HepG2 (cell line): ENCODE measurements at regions not wholly inside any gene's neighbourhood (a gene's known extent, or its start where the extent isn't known, plus 50 kb on each side); places are given as distances from the start of the nearest gene placed in this dataset.

Experiments used
- CBX1 ChIP-seq: IDR thresholded peaks from one replicate; pipeline ENCODE4 v1.6.1; 2016; ENCODE audit warnings: antibody characterized with exemption, low read depth
- HES4 ChIP-seq: sonication (generic); formaldehyde crosslinking; IDR thresholded peaks from 2 replicates; pipeline ENCODE4 v1.9.0; 2021; ENCODE audit warnings: mild to moderate bottlenecking, missing genetic modification reagents, borderline replicate concordance
- PHF8 ChIP-seq: sonication (generic); formaldehyde crosslinking; IDR thresholded peaks from 2 replicates; pipeline ENCODE4 v1.5.0; 2020; ENCODE audit warnings: missing genetic modification reagents
- RAD51 ChIP-seq: fragments of 450-650 bp; IDR thresholded peaks from 2 replicates; pipeline ENCODE4 v1.6.1; 2016; ENCODE audit warnings: borderline replicate concordance
- RFX3 ChIP-seq: IDR thresholded peaks from 2 replicates; pipeline ENCODE4 v1.6.1; 2016; ENCODE audit warnings: missing biosample characterization, missing genetic modification reagents
- SCMH1 ChIP-seq: sonication (generic); formaldehyde crosslinking; IDR thresholded peaks from 2 replicates; pipeline ENCODE4 v1.9.0; 2021; ENCODE audit warnings: missing genetic modification reagents, mild to moderate bottlenecking, borderline replicate concordance
- TCF12 ChIP-seq, 2 experiments: fragments of 450-650 bp in 1 of 2; sonication (generic) in 1 of 2; formaldehyde crosslinking in 1 of 2; IDR thresholded peaks; 2 replicates each; pipeline versions ENCODE4 v1.6.1 to v1.8.0; 2017 to 2022; ENCODE audit warnings: antibody characterized with exemption in 1 of 2, mild to moderate bottlenecking in 1 of 2, missing genetic modification reagents in 1 of 2, moderate library complexity in 1 of 2
- ZMYM2 ChIP-seq: sonication (generic); formaldehyde crosslinking; IDR thresholded peaks from 2 replicates; pipeline ENCODE4 v1.8.0; 2022; ENCODE audit warnings: mild to moderate bottlenecking, missing genetic modification reagents
- ZNF225 ChIP-seq: sonication (generic); formaldehyde crosslinking; IDR thresholded peaks from 2 replicates; pipeline ENCODE4 v1.4.0; 2020; ENCODE audit warnings: mild to moderate bottlenecking, missing genetic modification reagents
- ZNF296 ChIP-seq: sonication (generic); formaldehyde crosslinking; conservative IDR thresholded peaks from 2 replicates; pipeline ENCODE4 v1.5.0; 2020; ENCODE audit warnings: mild to moderate bottlenecking, missing genetic modification reagents
- ZNF335 ChIP-seq: sonication (generic); formaldehyde crosslinking; IDR thresholded peaks from 2 replicates; pipeline ENCODE4 v1.4.0; 2020; ENCODE audit warnings: missing genetic modification reagents
- ZNF496 ChIP-seq: sonication (generic); formaldehyde crosslinking; IDR thresholded peaks from 2 replicates; pipeline ENCODE4 v1.8.1; 2023; ENCODE audit warnings: mild to moderate bottlenecking, moderate library complexity, missing genetic modification reagents; ENCODE audit not compliant: insufficient replicate concordance
- ZNF569 ChIP-seq: sonication (generic); formaldehyde crosslinking; IDR thresholded peaks from 2 replicates; pipeline ENCODE4 v1.5.0; 2020; ENCODE audit warnings: mild to moderate bottlenecking, missing genetic modification reagents, moderate library complexity, borderline replicate concordance
- TF ChIP-seq, protein P1 (sequence below): IDR thresholded peaks from 2 replicates; pipeline ENCODE4 v1.6.1; 2016; ENCODE audit warnings: missing compliant biosample characterization, missing genetic modification reagents, borderline replicate concordance
- TF ChIP-seq, protein P2 (sequence below): sonication (generic); formaldehyde crosslinking; IDR thresholded peaks from 2 replicates; pipeline ENCODE4 v1.4.0; 2020; ENCODE audit warnings: missing genetic modification reagents, borderline replicate concordance
- TF ChIP-seq, protein P3 (sequence below): sonication (generic); formaldehyde crosslinking; IDR thresholded peaks from 2 replicates; pipeline ENCODE4 v1.5.0; 2020; ENCODE audit warnings: missing genetic modification reagents
- TF ChIP-seq, protein P4 (sequence below): sonication (generic); formaldehyde crosslinking; IDR thresholded peaks from 2 replicates; pipeline ENCODE4 v1.4.0; 2020; ENCODE audit warnings: low read depth, mild to moderate bottlenecking, missing genetic modification reagents

DNA sequence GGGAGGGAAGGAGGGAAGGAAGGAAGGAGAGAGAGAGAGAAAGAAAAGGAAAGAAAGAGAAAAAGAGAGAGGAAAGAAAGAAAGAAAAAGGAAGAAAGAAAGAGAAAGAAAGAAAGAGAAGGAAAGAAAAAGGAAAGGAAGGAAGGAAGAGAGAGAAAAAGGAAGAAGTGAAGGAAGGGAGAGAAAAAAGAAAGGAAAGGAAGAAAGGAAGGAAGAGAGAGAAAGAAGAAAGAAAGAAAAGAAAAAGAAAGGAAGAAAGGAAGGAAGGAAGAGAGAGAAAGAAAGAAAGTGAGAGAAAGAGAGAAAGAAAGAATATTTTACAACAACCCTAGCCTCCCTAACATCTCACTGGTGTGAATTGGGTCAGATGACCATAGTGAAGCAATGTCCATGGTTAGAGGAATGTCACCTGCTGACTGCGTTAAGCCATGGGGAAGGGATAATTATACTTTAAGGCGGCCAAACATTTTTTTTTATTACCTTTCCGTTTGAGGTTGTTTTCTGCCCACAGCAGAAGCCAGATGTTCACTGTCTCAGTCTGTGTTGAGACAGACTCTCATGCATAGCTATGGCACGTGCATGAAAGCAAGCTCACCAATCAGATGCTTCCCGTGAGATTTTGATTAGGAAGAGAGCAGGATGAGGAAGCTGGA, 76.4 kb downstream of the SNRPE start (continued):
- TF ChIP-seq, protein P1, sequence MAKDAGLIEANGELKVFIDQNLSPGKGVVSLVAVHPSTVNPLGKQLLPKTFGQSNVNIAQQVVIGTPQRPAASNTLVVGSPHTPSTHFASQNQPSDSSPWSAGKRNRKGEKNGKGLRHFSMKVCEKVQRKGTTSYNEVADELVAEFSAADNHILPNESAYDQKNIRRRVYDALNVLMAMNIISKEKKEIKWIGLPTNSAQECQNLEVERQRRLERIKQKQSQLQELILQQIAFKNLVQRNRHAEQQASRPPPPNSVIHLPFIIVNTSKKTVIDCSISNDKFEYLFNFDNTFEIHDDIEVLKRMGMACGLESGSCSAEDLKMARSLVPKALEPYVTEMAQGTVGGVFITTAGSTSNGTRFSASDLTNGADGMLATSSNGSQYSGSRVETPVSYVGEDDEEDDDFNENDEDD = no peak
- TF ChIP-seq RFX3 (CRISPR knock-in tag) (no peak), ZNF225 (CRISPR knock-in tag) (no peak), CBX1 (no peak), RAD51 (no peak), ZMYM2 (no peak), PHF8 (CRISPR knock-in tag) (no peak), ZNF569 (no peak), ZNF296 (CRISPR knock-in tag) (no peak), TCF12 (IDR thresholded peaks at IDR 0.05) (no peak), TCF12 (CRISPR knock-in tag; IDR thresholded peaks at IDR 0.05) (no peak), ZNF335 (CRISPR knock-in tag) (no peak), ZNF496 (CRISPR knock-in tag) (no peak), SCMH1 (no peak), HES4 (CRISPR knock-in tag) (no peak)
- TF ChIP-seq, protein P2, sequence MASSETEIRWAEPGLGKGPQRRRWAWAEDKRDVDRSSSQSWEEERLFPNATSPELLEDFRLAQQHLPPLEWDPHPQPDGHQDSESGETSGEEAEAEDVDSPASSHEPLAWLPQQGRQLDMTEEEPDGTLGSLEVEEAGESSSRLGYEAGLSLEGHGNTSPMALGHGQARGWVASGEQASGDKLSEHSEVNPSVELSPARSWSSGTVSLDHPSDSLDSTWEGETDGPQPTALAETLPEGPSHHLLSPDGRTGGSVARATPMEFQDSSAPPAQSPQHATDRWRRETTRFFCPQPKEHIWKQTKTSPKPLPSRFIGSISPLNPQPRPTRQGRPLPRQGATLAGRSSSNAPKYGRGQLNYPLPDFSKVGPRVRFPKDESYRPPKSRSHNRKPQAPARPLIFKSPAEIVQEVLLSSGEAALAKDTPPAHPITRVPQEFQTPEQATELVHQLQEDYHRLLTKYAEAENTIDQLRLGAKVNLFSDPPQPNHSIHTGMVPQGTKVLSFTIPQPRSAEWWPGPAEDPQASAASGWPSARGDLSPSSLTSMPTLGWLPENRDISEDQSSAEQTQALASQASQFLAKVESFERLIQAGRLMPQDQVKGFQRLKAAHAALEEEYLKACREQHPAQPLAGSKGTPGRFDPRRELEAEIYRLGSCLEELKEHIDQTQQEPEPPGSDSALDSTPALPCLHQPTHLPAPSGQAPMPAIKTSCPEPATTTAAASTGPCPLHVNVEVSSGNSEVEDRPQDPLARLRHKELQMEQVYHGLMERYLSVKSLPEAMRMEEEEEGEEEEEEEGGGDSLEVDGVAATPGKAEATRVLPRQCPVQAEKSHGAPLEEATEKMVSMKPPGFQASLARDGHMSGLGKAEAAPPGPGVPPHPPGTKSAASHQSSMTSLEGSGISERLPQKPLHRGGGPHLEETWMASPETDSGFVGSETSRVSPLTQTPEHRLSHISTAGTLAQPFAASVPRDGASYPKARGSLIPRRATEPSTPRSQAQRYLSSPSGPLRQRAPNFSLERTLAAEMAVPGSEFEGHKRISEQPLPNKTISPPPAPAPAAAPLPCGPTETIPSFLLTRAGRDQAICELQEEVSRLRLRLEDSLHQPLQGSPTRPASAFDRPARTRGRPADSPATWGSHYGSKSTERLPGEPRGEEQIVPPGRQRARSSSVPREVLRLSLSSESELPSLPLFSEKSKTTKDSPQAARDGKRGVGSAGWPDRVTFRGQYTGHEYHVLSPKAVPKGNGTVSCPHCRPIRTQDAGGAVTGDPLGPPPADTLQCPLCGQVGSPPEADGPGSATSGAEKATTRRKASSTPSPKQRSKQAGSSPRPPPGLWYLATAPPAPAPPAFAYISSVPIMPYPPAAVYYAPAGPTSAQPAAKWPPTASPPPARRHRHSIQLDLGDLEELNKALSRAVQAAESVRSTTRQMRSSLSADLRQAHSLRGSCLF = no peak
- TF ChIP-seq, protein P3, sequence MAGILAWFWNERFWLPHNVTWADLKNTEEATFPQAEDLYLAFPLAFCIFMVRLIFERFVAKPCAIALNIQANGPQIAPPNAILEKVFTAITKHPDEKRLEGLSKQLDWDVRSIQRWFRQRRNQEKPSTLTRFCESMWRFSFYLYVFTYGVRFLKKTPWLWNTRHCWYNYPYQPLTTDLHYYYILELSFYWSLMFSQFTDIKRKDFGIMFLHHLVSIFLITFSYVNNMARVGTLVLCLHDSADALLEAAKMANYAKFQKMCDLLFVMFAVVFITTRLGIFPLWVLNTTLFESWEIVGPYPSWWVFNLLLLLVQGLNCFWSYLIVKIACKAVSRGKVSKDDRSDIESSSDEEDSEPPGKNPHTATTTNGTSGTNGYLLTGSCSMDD (CRISPR knock-in tag) = no peak
- TF ChIP-seq, protein P4, sequence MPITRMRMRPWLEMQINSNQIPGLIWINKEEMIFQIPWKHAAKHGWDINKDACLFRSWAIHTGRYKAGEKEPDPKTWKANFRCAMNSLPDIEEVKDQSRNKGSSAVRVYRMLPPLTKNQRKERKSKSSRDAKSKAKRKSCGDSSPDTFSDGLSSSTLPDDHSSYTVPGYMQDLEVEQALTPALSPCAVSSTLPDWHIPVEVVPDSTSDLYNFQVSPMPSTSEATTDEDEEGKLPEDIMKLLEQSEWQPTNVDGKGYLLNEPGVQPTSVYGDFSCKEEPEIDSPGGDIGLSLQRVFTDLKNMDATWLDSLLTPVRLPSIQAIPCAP (CRISPR knock-in tag) = no peak
